ES-I3 (cell line): ENCODE measurements at regions not wholly inside any gene's neighbourhood (a gene's known extent, or its start where the extent isn't known, plus 50 kb on each side); places are given as distances from the start of the nearest gene placed in this dataset.
A peak's percentile ranks its signal among the peaks of the same experiment; 100 is the strongest.

Experiments used
- H3K36me3 ChIP-seq: 2 replicates; pipeline ENCODE4 v1.6.1; 2013; ENCODE audit warnings: mild to moderate bottlenecking, low read length, control low read depth, moderate library complexity; ENCODE audit not compliant: insufficient read depth
- H3K4me1 ChIP-seq: 2 replicates; pipeline ENCODE4 v1.6.1; 2013; ENCODE audit warnings: mild to moderate bottlenecking, control low read depth, low read length; ENCODE audit not compliant: insufficient read depth
- H3K9ac ChIP-seq: 2 replicates; pipeline ENCODE4 v1.6.1; 2013; ENCODE audit warnings: low read depth, mild to moderate bottlenecking, low read length, moderate library complexity
- H3K9me3 ChIP-seq: 2 replicates; pipeline ENCODE4 v1.6.1; 2013; ENCODE audit warnings: mild to moderate bottlenecking, low read length, moderate library complexity; ENCODE audit not compliant: control insufficient read depth, insufficient read depth

GRCh38 chr22:49540084-49540912, 287.4 kb downstream of the BRD1 start:
- Histone ChIP-seq H3K4me1 (peaks cover 12% of the 10 kb centered on the region), H3K9me3 (no peaks in the 10 kb centered on the region), H3K9ac (no peak overlapping the region), H3K36me3 (no peaks in the 10 kb centered on the region)

- Histone ChIP-seq H3K36me3 (no peaks in the 10 kb centered on the region; the same call in 1 of the 2 replicates), H3K9ac (no peak overlapping the region), H3K9me3 (no peaks in the 10 kb centered on the region), H3K4me1 (peaks cover 12% of the 10 kb centered on the region)
These were observed 289.7 kb downstream of the BRD1 start for GRCh38 chr22:49538006-49538405.

DNA sequence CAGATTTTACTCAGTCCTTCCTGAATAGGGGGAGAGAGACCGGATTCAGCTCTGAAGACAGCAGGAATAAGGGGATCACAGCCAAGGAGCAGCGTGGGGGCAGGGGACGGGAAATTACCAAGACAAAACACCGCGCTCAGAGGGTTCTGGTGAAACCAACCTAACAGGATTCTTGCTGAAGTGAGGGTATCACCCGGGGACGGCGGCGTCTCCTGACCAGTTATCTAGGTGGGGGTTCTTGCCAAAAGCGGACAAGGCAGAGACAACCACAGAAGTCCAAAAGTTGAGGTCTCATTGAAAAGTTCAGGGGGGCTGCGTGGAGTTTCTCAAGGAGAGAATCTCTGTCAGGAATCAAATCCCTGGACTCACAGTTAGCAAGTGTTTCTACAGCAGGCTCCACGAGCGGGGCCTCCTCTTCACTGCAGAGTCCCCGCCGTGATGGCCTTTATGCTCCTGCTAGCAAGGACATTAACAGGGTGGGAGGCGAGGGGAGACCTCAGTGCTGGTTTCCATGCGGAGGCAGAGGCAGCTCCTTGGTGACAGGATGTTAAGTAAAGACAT, 291.0 kb downstream of the BRD1 start:
- Histone ChIP-seq H3K4me1 (peaks cover 12% of the 10 kb centered on the region), H3K36me3 (no peaks in the 10 kb centered on the region; the same call in 1 of the 2 replicates), H3K9ac (peak overlapping the region; percentile 14), H3K9me3 (no peaks in the 10 kb centered on the region)

- peaks cover 12% of the 10 kb centered on the region for H3K4me1 ChIP-seq
- no peaks in the 10 kb centered on the region; the same call in 1 of the 2 replicates for H3K36me3 ChIP-seq
- H3K9ac ChIP-seq, result peak overlapping the region; percentile 8; the same call in 1 of the 2 replicates
- H3K9me3 ChIP-seq, result no peaks in the 10 kb centered on the region
These were observed 292.0 kb downstream of the BRD1 start for GRCh38 chr22:49535527-49536125.

GRCh38 chr22:49535126-49535525, 292.5 kb downstream of the BRD1 start:
- no peak overlapping the region for H3K9ac ChIP-seq
- no peaks in the 10 kb centered on the region for H3K9me3 ChIP-seq
- peaks cover 12% of the 10 kb centered on the region for H3K4me1 ChIP-seq
- H3K36me3 ChIP-seq, result no peaks in the 10 kb centered on the region; the same call in 1 of the 2 replicates

GRCh38 chr22:49534386-49534785, 293.3 kb downstream of the BRD1 start:
- no peaks in the 10 kb centered on the region; the same call in 1 of the 2 replicates for H3K36me3 ChIP-seq
- 0 out of 2 replicates have a peak, but pooled peaks cover 4% of the 10 kb centered on the region for H3K9me3 ChIP-seq
- H3K4me1 ChIP-seq, result peaks cover 12% of the 10 kb centered on the region
- no peak overlapping the region for H3K9ac ChIP-seq

DNA sequence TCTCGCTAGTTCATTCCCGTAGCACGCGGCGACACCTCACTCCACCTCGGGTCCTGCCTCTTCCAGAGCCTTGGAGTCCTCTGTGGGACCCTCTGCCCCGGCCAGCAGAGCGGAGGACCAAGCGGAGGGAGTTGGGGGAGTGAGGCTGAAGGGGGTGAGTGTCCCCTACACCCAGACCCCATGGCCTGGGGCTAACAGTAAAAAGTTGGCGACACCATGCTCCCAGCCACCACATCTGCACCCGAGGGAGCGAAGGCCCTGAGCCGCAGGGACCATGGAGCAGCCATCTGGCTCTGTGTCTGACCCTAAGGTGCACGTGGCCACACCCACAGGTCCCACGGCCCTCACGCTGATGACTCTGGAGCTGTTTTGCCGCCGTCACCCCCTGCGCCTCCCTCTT, 293.8 kb downstream of the BRD1 start:
- 0 out of 2 replicates have a peak, but pooled peaks cover 4% of the 10 kb centered on the region for H3K9me3 ChIP-seq
- H3K36me3 ChIP-seq, result no peaks in the 10 kb centered on the region; the same call in 1 of the 2 replicates
- peaks cover 12% of the 10 kb centered on the region for H3K4me1 ChIP-seq
- no peak overlapping the region for H3K9ac ChIP-seq

- H3K9me3 ChIP-seq, result 0 out of 2 replicates have a peak, but pooled peaks cover 4% of the 10 kb centered on the region
- peaks cover 12% of the 10 kb centered on the region for H3K4me1 ChIP-seq
- no peaks in the 10 kb centered on the region; the same call in 1 of the 2 replicates for H3K36me3 ChIP-seq
- no peak overlapping the region for H3K9ac ChIP-seq
These were observed 294.5 kb downstream of the BRD1 start for GRCh38 chr22:49532869-49533802.

DNA sequence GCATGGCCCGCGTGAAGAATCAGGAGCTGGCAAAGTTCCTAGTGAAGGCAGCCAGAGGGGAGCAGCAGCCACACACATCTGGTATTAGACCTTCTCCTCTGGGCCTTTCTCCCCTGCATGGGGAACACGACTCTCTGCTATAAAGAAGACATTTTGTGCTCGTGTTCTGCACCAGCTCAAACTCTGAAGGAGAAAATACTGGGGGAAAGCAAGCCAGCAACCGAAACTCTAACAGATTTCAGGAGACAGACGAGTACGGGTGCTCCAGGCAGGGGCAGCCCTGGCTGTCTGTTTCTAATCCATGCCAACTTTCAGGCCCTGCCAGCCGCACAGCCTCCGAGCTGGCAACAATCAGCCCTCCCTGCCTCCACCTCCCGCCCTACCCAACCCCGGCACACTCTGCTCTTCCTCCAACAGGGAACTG, 296.3 kb downstream of the BRD1 start:
- 0 out of 2 replicates have a peak, but pooled peaks cover 4% of the 10 kb centered on the region for H3K9me3 ChIP-seq
- no peak overlapping the region for H3K9ac ChIP-seq
- peaks cover 6% of the 10 kb centered on the region for H3K4me1 ChIP-seq
- H3K36me3 ChIP-seq, result no peaks in the 10 kb centered on the region; the same call in 1 of the 2 replicates

GRCh38 chr22:49530671-49531367, 296.9 kb downstream of the BRD1 start:
- H3K4me1 ChIP-seq, result peaks cover under 1% of the 10 kb centered on the region
- no peaks in the 10 kb centered on the region; the same call in 1 of the 2 replicates for H3K36me3 ChIP-seq
- 0 out of 2 replicates have a peak, but pooled peaks cover 4% of the 10 kb centered on the region for H3K9me3 ChIP-seq
- no peak overlapping the region for H3K9ac ChIP-seq

DNA sequence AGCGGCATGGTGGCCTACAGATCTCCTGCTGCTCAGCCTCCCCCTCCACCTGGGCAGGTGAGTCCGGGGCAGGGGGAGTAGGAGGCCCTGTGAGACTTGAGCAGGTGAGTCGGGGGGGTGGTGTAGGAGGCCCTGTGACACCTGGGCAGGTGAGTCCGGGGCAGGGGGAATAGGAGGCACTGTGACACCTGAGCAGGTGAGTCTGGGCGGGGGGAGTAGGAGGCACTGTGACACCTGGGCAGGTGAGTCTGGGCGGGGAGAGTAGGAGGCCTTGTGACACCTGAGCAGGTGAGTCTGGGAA, 299.3 kb downstream of the BRD1 start:
- 0 out of 2 replicates have a peak, but pooled peaks cover 4% of the 10 kb centered on the region for H3K9me3 ChIP-seq
- H3K9ac ChIP-seq, result no peak overlapping the region
- H3K36me3 ChIP-seq, result no peaks in the 10 kb centered on the region
- H3K4me1 ChIP-seq, result no peaks in the 10 kb centered on the region

DNA sequence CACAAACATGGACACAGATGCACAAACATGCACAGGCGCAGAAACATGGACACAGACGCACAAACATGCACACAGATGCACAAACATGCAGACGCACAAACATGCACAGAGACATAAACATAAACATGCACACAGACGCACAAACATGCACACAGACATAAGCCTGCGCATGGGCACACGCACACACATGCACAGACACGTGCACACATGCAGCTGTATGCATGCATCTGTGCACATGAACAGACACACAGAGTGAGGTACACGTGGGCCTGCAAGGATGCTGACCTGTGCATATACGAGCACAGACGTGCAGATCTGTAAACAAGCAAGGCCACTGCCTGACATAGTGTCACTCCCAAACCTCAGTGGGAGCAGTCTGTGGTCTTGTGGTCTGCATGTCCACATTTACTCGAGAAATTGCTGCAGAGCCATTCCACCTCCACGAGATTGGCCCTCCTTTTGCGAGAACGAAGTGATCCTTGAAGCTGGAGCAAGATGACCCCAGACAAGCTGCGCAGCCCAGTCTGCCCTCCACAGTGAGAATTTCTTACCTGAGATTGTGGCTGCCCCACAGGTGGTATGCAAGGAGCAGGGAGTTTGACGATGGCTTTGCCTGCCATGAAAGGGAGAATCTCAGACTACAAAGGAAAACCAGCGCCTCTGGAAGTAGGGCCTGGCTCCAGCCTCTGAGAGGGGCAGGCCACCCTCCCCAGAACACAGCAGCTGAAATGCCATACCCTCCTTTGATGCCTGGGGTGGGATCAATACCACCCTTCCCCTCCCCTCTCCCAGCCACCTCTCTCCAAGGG, 299.9 kb downstream of the BRD1 start:
- H3K4me1 ChIP-seq, result no peaks in the 10 kb centered on the region
- 0 out of 2 replicates have a peak, but pooled peaks cover 4% of the 10 kb centered on the region for H3K9me3 ChIP-seq
- H3K9ac ChIP-seq, result no peak overlapping the region

More for the DNA sequence above, 299.9 kb downstream of the BRD1 start:
- H3K36me3 ChIP-seq, result no peaks in the 10 kb centered on the region
